ENCODE measurements at regions not wholly inside any gene's neighbourhood (a gene's known extent, or its start where the extent isn't known, plus 50 kb on each side); places are given as distances from the start of the nearest gene placed in this dataset.
"Not testable (repeated sequence)": the region's sequence is repeated elsewhere in the genome, so short reads cannot be mapped to it uniquely, and the experiment has no call there.

DNA sequence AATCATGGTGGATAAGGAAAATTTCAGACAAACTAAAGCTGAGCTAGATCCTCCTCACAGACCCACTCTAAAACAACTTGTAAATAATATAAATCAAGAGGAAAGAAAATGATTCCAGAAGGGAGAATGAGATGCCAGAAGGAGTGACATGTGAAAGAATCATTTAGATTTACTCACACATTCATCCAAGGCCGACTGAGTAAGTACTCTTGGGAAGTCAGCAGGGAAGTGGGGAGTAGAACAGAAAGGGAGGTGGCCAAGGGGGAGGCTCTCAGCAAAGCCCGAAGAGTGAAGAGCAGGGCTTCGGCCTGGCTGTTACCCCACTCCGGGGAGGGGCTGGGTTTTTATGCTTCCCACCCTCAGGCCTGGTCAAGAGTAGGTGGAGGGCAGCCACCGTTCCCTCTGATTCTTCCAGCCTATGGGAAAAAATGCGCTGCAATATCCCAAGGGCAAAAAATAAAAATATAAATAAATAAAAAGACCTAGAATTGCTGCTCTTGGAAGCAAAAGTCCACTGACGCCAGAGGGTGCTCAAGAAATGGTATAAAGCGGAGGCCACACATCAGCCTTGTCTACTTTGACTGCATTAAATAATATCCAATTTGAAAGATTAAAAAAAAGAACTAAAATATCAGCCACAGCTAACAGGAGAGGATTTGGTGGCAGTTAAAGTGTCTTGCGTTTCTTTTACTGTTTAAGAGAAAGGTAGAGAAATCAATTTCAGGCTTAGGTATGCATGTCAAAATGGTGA lies 110.2 kb upstream of the COL5A1 start:
- WGBS, 3 donors, result 48 to 54% (median 51%) methylated on average over 9 of the region's 9 CpGs
- H3K27ac ChIP-seq, result no peak overlapping the region
- no peak overlapping the region for H3K4me3 ChIP-seq
- TF ChIP-seq, protein P1, sequence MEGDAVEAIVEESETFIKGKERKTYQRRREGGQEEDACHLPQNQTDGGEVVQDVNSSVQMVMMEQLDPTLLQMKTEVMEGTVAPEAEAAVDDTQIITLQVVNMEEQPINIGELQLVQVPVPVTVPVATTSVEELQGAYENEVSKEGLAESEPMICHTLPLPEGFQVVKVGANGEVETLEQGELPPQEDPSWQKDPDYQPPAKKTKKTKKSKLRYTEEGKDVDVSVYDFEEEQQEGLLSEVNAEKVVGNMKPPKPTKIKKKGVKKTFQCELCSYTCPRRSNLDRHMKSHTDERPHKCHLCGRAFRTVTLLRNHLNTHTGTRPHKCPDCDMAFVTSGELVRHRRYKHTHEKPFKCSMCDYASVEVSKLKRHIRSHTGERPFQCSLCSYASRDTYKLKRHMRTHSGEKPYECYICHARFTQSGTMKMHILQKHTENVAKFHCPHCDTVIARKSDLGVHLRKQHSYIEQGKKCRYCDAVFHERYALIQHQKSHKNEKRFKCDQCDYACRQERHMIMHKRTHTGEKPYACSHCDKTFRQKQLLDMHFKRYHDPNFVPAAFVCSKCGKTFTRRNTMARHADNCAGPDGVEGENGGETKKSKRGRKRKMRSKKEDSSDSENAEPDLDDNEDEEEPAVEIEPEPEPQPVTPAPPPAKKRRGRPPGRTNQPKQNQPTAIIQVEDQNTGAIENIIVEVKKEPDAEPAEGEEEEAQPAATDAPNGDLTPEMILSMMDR (IDR thresholded peaks at IDR 0.05), result no peak
- TF ChIP-seq POLR2A (IDR thresholded peaks at IDR 0.05), result no peak
- no peak for TF ChIP-seq EP300 (IDR thresholded peaks at IDR 0.05)
- no peaks in the 10 kb centered on the region for H3K27me3 ChIP-seq
- no peaks in the 10 kb centered on the region for H3K9me3 ChIP-seq
- DNase-seq, result no peak
- H3K36me3 ChIP-seq, result no peaks in the 10 kb centered on the region
- no peaks in the 10 kb centered on the region for H3K4me1 ChIP-seq (ENCODE audit: insufficient read depth)
- intact Hi-C loops (cut with DNase I), result no loop called here

DNA sequence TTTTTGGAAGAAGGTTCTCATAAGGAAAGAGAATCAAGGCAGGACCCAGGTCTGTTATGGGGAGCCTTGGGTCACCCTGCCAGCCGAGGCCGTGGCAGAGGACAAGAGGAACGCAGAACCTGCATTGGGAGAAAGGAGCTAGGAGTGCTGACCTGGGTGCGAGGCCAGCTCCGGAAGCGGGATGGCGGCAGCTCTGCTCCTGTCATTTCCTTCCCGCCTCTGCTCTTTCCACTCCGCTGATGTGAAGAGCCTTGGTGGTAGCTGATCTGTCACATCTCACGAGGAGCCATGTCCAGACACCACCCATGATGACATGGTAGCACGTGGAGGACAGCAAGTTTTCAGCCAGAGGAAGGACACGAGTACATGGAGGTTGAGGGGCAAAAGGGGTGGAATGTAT lies 109.5 kb upstream of the COL5A1 start:
- Histone ChIP-seq H3K4me1 (ENCODE audit: insufficient read depth) (no peaks in the 10 kb centered on the region), H3K27me3 (no peaks in the 10 kb centered on the region), H3K4me3 (no peak overlapping the region), H3K27ac (no peak overlapping the region), H3K9me3 (no peaks in the 10 kb centered on the region), H3K36me3 (no peaks in the 10 kb centered on the region)
- no peak for DNase-seq
- TF ChIP-seq EP300 (IDR thresholded peaks at IDR 0.05) (no peak), POLR2A (IDR thresholded peaks at IDR 0.05) (no peak)
- TF ChIP-seq, protein P1 (IDR thresholded peaks at IDR 0.05), result no peak
- intact Hi-C loops (cut with DNase I), result no loop called here
- 61 to 96% (median 95%) methylated on average over 12 of the region's 12 CpGs for WGBS, 3 donors

DNA sequence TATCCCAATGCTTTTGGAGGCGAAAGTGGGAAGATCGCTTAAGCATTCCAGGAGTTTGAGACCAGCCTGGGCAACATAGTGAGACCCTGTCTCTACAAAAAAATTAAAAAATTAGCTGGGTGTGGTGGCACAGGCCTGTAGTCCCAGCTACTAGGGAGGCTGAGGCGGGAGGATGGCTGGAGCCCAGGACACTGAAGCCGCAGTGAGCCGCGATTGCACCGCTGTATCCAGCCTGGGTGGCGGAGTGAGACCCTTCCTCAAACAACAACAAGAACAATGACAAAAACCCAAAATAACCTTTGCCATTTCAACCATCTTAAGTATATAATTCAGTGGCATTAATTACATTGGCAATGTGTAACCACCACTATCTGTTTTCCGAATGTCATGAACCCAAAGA lies 108.9 kb upstream of the COL5A1 start:
- H3K27me3 ChIP-seq; H3K4me3 ChIP-seq; intact Hi-C loops (cut with DNase I); H3K36me3 ChIP-seq; H3K27ac ChIP-seq; H3K9me3 ChIP-seq; DNase-seq; H3K4me1 ChIP-seq (ENCODE audit: insufficient read depth): not testable (repeated sequence)
- WGBS, 3 donors, result 94 to 97% (median 97%) methylated on average over 9 of the region's 9 CpGs

DNA sequence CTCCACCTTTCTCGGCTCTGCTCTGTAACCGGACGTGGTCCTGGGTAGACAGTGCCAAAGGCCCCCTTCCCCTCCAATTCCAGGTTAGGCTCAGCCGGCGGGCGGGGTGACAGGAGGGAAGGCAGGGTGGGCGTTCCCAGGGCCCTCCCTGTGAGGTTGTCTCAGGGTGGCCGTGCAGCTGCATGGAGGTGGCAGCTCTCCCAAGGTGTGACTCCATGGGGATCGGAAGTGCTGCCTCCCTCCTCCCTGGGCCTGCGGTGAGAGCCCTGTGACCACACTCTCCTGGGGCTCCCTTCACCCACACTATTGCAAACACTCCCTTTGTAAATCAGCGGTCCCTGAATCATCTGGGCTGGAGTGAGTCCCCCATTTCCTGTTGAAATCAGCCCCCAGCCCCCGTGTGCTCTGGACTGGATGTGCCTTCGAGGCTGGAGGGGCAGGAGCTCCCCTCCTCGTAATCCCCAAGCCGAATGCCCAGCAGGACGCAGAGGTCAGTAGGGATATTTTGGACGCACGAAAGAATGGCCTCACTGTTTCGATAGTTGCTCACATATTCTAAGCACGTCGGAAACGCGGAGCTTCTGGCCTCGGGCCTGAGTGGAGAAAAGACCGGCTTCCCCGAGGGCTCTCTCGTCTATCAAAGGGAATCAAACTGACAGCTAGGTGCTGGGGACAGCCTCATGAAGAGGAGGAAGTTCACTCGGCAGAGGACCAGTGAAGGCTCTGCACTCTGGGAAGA lies 107.6 kb upstream of the COL5A1 start:
- intact Hi-C loops (cut with DNase I), result no loop called here
- H3K36me3 ChIP-seq, result no peaks in the 10 kb centered on the region
- no peaks in the 10 kb centered on the region for H3K27me3 ChIP-seq
- peak in 1 of 5 donors; percentile 20 for DNase-seq
- TF ChIP-seq POLR2A (IDR thresholded peaks at IDR 0.05), result no peak
- TF ChIP-seq, protein P1 (IDR thresholded peaks at IDR 0.05), result no peak
- no peak for TF ChIP-seq EP300 (IDR thresholded peaks at IDR 0.05)
- WGBS, 3 donors, result 69 to 86% (median 72%) methylated on average over 28 of the region's 28 CpGs
- no peaks in the 10 kb centered on the region for H3K4me1 ChIP-seq (ENCODE audit: insufficient read depth)
- H3K27ac ChIP-seq, result no peak overlapping the region
- H3K9me3 ChIP-seq, result no peaks in the 10 kb centered on the region
- no peak overlapping the region for H3K4me3 ChIP-seq

DNA sequence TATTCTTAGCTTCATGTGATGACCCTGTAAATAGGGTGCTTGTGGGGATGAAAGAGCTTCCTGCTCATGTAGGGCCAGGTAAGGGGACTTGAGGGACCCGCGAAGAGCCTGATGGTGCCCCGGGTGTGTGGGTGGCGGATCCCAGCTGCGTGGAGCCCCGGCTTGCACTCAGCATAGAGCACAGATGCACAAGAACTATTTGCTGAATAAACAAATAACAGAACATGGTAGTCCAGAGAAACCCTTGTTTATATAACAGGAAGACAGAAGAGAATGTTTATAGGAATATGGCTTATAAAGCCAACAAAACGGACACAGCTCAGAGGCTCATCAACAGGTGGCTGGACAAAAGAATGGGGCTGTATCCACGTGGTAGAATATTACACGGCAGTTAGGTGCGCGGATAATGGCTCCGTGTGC lies 106.9 kb upstream of the COL5A1 start:
- 24 to 39% (median 30%) methylated on average over 12 of the region's 12 CpGs for WGBS, 3 donors
- intact Hi-C loops (cut with DNase I), result no loop called here
- Histone ChIP-seq H3K27ac (no peak overlapping the region), H3K36me3 (no peaks in the 10 kb centered on the region), H3K4me3 (no peak overlapping the region), H3K4me1 (ENCODE audit: insufficient read depth) (no peaks in the 10 kb centered on the region), H3K9me3 (no peaks in the 10 kb centered on the region), H3K27me3 (no peaks in the 10 kb centered on the region)
- DNase-seq, result no peak
- TF ChIP-seq, protein P1 (IDR thresholded peaks at IDR 0.05), result no peak
- TF ChIP-seq EP300 (IDR thresholded peaks at IDR 0.05) (no peak), POLR2A (IDR thresholded peaks at IDR 0.05) (no peak)

Measured in ovary (tissue), 7 donors.